NCI-H748 (cell line): ENCODE measurements at regions not wholly inside any gene's neighbourhood (a gene's known extent, or its start where the extent isn't known, plus 50 kb on each side); places are given as distances from the start of the nearest gene placed in this dataset.
"Not testable (repeated sequence)": the region's sequence is repeated elsewhere in the genome, so short reads cannot be mapped to it uniquely, and the experiment has no call there.

Source experiments
- DNase-seq: peaks from one replicate; lab custom pipeline; 2025; ENCODE audit not compliant: unreplicated experiment; lab: John Stamatoyannopoulos, UW

GRCh38 chr1:38522915-38523567, 336.5 kb downstream of the RRAGC start:
- DNase-seq, result no peak

GRCh38 chr1:38516560-38516959, 343.0 kb downstream of the RRAGC start:
- DNase-seq, result no peak

- peak; percentile 61 for DNase-seq
Measured at GRCh38 chr1:38512789-38513188, 346.8 kb downstream of the RRAGC start.

GRCh38 chr1:38512024-38512767, 347.4 kb downstream of the RRAGC start:
- peak; percentile 10 for DNase-seq

GRCh38 chr1:38508232-38508631, 351.3 kb downstream of the RRAGC start:
- no peak for DNase-seq

- no peak for DNase-seq
Measured at GRCh38 chr1:38507563-38507962, 352.0 kb downstream of the RRAGC start.

GRCh38 chr1:38505944-38506343, 353.6 kb downstream of the RRAGC start:
- DNase-seq, result no peak

GRCh38 chr1:38502758-38503157, 356.8 kb downstream of the RRAGC start:
- no peak for DNase-seq

- no peak for DNase-seq
Measured at GRCh38 chr1:38500891-38501290, 358.7 kb downstream of the RRAGC start.

- no peak for DNase-seq
Measured at GRCh38 chr1:38500352-38500751, 359.2 kb downstream of the RRAGC start.

GRCh38 chr1:38498686-38499085, 360.9 kb downstream of the RRAGC start:
- no peak for DNase-seq

GRCh38 chr1:38497921-38498656, 361.5 kb downstream of the RRAGC start:
- DNase-seq, result no peak

- DNase-seq, result not testable (repeated sequence)
Measured at GRCh38 chr1:38493306-38493705, 366.3 kb downstream of the RRAGC start.

GRCh38 chr1:38489844-38490270, 369.7 kb downstream of the RRAGC start:
- DNase-seq, result peak; percentile 58

GRCh38 chr1:38488162-38488898, 371.2 kb downstream of the RRAGC start:
- no peak for DNase-seq

- no peak for DNase-seq
Measured at GRCh38 chr1:38487396-38487795, 372.2 kb downstream of the RRAGC start.

- DNase-seq, result no peak
Measured at GRCh38 chr1:38486085-38486484, 373.5 kb downstream of the RRAGC start.

GRCh38 chr1:38481871-38482826, 377.4 kb downstream of the RRAGC start:
- DNase-seq, result no peak

- DNase-seq, result not testable (repeated sequence)
Measured at GRCh38 chr1:38479662-38480061, 379.9 kb downstream of the RRAGC start.

GRCh38 chr1:38477811-38478210, 381.8 kb downstream of the RRAGC start:
- no peak for DNase-seq
